ENCODE measurements at regions not wholly inside any gene's neighbourhood (a gene's known extent, or its start where the extent isn't known, plus 50 kb on each side); places are given as distances from the start of the nearest gene placed in this dataset.
"Not testable (repeated sequence)": the region's sequence is repeated elsewhere in the genome, so short reads cannot be mapped to it uniquely, and the experiment has no call there.

GRCh38 chr3:192062186-192062585, 601.2 kb downstream of the PYDC2 start:
- Histone ChIP-seq H3K36me3 (no peaks in the 10 kb centered on the region), H3K27ac (no peak overlapping the region), H3K27me3 (no peaks in the 10 kb centered on the region), H3K4me1 (no peaks in the 10 kb centered on the region), H3K9me3 (no peaks in the 10 kb centered on the region), H3K4me3 (no peak overlapping the region)
- no peak for TF ChIP-seq POLR2A (IDR thresholded peaks at IDR 0.05)
- TF ChIP-seq CTCF (IDR thresholded peaks at IDR 0.05 in 4 of 5, conservative IDR thresholded peaks at IDR 0.05 in 1 of 5) = no peak
- intact Hi-C loops (cut with DNase I; ENCODE audit: low total_unique reads) = no loop called here
- in situ Hi-C loops (cut with MboI; ENCODE audit: low sequenced_read_pairs in 4 of 4) = no loop called here
- DNase-seq (no peak), ATAC-seq (no peak)

GRCh38 chr3:192063570-192063969, 602.6 kb downstream of the PYDC2 start:
- intact Hi-C loops (cut with DNase I; ENCODE audit: low total_unique reads) (no loop called here), in situ Hi-C loops (cut with MboI; ENCODE audit: low sequenced_read_pairs in 4 of 4) (no loop called here)
- H3K27ac ChIP-seq = no peak overlapping the region
- no peaks in the 10 kb centered on the region for H3K9me3 ChIP-seq
- DNase-seq (no peak), ATAC-seq (no peak)
- H3K4me3 ChIP-seq = no peak overlapping the region
- H3K27me3 ChIP-seq = no peaks in the 10 kb centered on the region
- no peak for TF ChIP-seq POLR2A (IDR thresholded peaks at IDR 0.05)
- TF ChIP-seq CTCF (IDR thresholded peaks at IDR 0.05 in 4 of 5, conservative IDR thresholded peaks at IDR 0.05 in 1 of 5) = no peak
- H3K36me3 ChIP-seq = no peaks in the 10 kb centered on the region
- H3K4me1 ChIP-seq = no peaks in the 10 kb centered on the region

- TF ChIP-seq CTCF (IDR thresholded peaks at IDR 0.05 in 4 of 5, conservative IDR thresholded peaks at IDR 0.05 in 1 of 5) = no peak
- no peak for TF ChIP-seq POLR2A (IDR thresholded peaks at IDR 0.05)
- ATAC-seq (no peak), DNase-seq (no peak)
- in situ Hi-C loops (cut with MboI; ENCODE audit: low sequenced_read_pairs in 4 of 4) (no loop called here), intact Hi-C loops (cut with DNase I; ENCODE audit: low total_unique reads) (no loop called here)
- Histone ChIP-seq H3K4me3 (no peak overlapping the region), H3K27me3 (no peaks in the 10 kb centered on the region), H3K9me3 (no peaks in the 10 kb centered on the region), H3K27ac (no peak overlapping the region), H3K36me3 (no peaks in the 10 kb centered on the region), H3K4me1 (no peaks in the 10 kb centered on the region)
Measured at GRCh38 chr3:192064959-192065358, 604.0 kb downstream of the PYDC2 start.

GRCh38 chr3:192066253-192066652, 605.3 kb downstream of the PYDC2 start:
- DNase-seq; H3K27ac ChIP-seq; H3K4me3 ChIP-seq; in situ Hi-C loops (cut with MboI; ENCODE audit: low sequenced_read_pairs in 4 of 4); H3K9me3 ChIP-seq; ATAC-seq; H3K4me1 ChIP-seq; intact Hi-C loops (cut with DNase I; ENCODE audit: low total_unique reads); H3K36me3 ChIP-seq; H3K27me3 ChIP-seq: not testable (repeated sequence)

GRCh38 chr3:192068464-192069254, 607.7 kb downstream of the PYDC2 start:
- DNase-seq = no peak
- Histone ChIP-seq H3K27me3 (no peaks in the 10 kb centered on the region), H3K36me3 (no peaks in the 10 kb centered on the region), H3K4me3 (no peak overlapping the region), H3K9me3 (no peaks in the 10 kb centered on the region), H3K4me1 (no peaks in the 10 kb centered on the region), H3K27ac (no peak overlapping the region)
- intact Hi-C loops (cut with DNase I; ENCODE audit: low total_unique reads) = no loop called here
- in situ Hi-C loops (cut with MboI; ENCODE audit: low sequenced_read_pairs in 4 of 4) = no loop called here
- no peak for ATAC-seq
- no peak for TF ChIP-seq POLR2A (IDR thresholded peaks at IDR 0.05)
- TF ChIP-seq CTCF (IDR thresholded peaks at IDR 0.05 in 4 of 5, conservative IDR thresholded peaks at IDR 0.05 in 1 of 5) = no peak

Data from gastrocnemius medialis (tissue), 4 donors.